Endothelial cell (in vitro differentiated cells): ENCODE measurements at regions not wholly inside any gene's neighbourhood (a gene's known extent, or its start where the extent isn't known, plus 50 kb on each side); places are given as distances from the start of the nearest gene placed in this dataset.

Source experiments
- DNase-seq: peaks from one replicate; pipeline ENCODE4 v3.0.0; 2021; ENCODE audit warnings: low spot score
- H3K27ac Mint-ChIP-seq: one replicate; pipeline ENCODE4 v1.8.0; 2021; ENCODE audit warnings: mixed read lengths, inconsistent platforms; ENCODE audit not compliant: unreplicated experiment
- H3K27me3 Mint-ChIP-seq: one replicate; pipeline ENCODE4 v1.8.0; 2021; ENCODE audit warnings: mild to moderate bottlenecking, moderate library complexity, mixed read lengths, inconsistent platforms; ENCODE audit not compliant: unreplicated experiment
- H3K36me3 Mint-ChIP-seq: one replicate; pipeline ENCODE4 v1.8.0; 2021; ENCODE audit warnings: mild to moderate bottlenecking, low read depth, mixed read lengths, inconsistent platforms; ENCODE audit not compliant: unreplicated experiment
- H3K4me1 Mint-ChIP-seq: one replicate; pipeline ENCODE4 v1.8.0; 2021; ENCODE audit warnings: mild to moderate bottlenecking, mixed read lengths, inconsistent platforms; ENCODE audit not compliant: unreplicated experiment
- H3K4me3 Mint-ChIP-seq: one replicate; pipeline ENCODE4 v1.8.0; 2021; ENCODE audit warnings: mild to moderate bottlenecking, mixed read lengths, inconsistent platforms; ENCODE audit not compliant: unreplicated experiment
- H3K9me3 Mint-ChIP-seq: one replicate; pipeline ENCODE4 v1.8.0; 2021; ENCODE audit warnings: mixed read lengths, inconsistent platforms; ENCODE audit not compliant: unreplicated experiment
- TF ChIP-seq, protein P1 (sequence below): fragments of 200-600 bp; sonication (generic); IDR thresholded peaks from one replicate; pipeline ENCODE4 v1.5.0; 2021; ENCODE audit warnings: antibody characterized with exemption; ENCODE audit not compliant: unreplicated experiment

DNA sequence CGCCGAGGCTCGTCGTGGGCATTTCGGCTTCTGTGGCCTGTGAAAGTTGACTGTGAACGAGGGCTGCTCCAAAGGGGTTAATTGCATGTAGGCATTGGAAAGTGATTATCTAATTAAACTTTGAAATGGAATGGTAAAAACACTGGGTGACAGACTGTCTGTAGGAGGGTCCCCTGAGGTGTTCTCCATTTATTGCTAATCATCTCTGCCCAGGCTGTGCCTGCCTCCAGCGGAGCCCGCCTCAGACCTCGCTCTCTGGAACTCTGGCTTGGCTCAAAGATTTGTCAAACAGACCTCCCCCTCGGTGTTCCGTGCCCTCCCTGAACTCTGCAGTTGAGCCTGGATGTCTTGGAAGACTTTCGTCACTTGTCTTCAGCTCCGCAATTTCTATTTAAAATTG, 50.2 kb upstream of the VRK1 start:
- no peak for DNase-seq
- peaks cover 4% of the 10 kb centered on the region for H3K27me3 Mint-ChIP-seq
- H3K27ac Mint-ChIP-seq: no peak overlapping the region
- no peak overlapping the region for H3K4me3 Mint-ChIP-seq
- TF ChIP-seq, protein P1, sequence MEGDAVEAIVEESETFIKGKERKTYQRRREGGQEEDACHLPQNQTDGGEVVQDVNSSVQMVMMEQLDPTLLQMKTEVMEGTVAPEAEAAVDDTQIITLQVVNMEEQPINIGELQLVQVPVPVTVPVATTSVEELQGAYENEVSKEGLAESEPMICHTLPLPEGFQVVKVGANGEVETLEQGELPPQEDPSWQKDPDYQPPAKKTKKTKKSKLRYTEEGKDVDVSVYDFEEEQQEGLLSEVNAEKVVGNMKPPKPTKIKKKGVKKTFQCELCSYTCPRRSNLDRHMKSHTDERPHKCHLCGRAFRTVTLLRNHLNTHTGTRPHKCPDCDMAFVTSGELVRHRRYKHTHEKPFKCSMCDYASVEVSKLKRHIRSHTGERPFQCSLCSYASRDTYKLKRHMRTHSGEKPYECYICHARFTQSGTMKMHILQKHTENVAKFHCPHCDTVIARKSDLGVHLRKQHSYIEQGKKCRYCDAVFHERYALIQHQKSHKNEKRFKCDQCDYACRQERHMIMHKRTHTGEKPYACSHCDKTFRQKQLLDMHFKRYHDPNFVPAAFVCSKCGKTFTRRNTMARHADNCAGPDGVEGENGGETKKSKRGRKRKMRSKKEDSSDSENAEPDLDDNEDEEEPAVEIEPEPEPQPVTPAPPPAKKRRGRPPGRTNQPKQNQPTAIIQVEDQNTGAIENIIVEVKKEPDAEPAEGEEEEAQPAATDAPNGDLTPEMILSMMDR: no peak
- H3K9me3 Mint-ChIP-seq: no peaks in the 10 kb centered on the region
- H3K36me3 Mint-ChIP-seq: no peaks in the 10 kb centered on the region
- no peaks in the 10 kb centered on the region for H3K4me1 Mint-ChIP-seq
